ENCODE measurements at regions not wholly inside any gene's neighbourhood (a gene's known extent, or its start where the extent isn't known, plus 50 kb on each side); places are given as distances from the start of the nearest gene placed in this dataset.

DNA sequence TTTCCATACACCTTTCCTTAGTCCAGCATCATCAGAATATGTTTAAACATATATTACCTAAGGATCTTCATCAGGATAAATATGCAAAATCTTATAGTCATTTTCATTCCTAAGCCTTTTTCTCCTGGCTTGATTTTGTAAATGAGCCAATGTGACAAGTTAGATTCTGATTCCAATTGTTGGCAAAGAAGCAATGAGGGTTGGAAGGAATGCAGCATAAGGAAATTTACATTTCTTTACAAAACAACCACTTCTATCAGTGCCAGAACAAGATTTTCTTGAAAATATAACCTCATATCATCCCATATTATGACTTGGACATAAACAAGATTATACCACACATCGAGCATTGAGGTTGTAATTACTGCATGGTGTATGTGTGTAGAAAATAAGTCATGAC lies 508.1 kb downstream of the TRAM1L1 start:
- TF ChIP-seq RAD21 (CRISPR knock-in tag; IDR thresholded peaks at IDR 0.05) (no peak), TRIM24 (CRISPR knock-in tag; IDR thresholded peaks at IDR 0.05) (no peak), EZH2 (conservative IDR thresholded peaks at IDR 0.05; ENCODE audit: low read depth, low read length) (no peak), ZNF331 (CRISPR knock-in tag; IDR thresholded peaks at IDR 0.05) (no peak), ZFX (CRISPR knock-in tag; IDR thresholded peaks at IDR 0.05; ENCODE audit: low read depth) (no peak), SOX5 (CRISPR knock-in tag; IDR thresholded peaks at IDR 0.05; ENCODE audit: borderline replicate concordance) (no peak), HDAC6 (IDR thresholded peaks at IDR 0.05; ENCODE audit: low read depth, low read length) (no peak)
- TF ChIP-seq, protein P1, sequence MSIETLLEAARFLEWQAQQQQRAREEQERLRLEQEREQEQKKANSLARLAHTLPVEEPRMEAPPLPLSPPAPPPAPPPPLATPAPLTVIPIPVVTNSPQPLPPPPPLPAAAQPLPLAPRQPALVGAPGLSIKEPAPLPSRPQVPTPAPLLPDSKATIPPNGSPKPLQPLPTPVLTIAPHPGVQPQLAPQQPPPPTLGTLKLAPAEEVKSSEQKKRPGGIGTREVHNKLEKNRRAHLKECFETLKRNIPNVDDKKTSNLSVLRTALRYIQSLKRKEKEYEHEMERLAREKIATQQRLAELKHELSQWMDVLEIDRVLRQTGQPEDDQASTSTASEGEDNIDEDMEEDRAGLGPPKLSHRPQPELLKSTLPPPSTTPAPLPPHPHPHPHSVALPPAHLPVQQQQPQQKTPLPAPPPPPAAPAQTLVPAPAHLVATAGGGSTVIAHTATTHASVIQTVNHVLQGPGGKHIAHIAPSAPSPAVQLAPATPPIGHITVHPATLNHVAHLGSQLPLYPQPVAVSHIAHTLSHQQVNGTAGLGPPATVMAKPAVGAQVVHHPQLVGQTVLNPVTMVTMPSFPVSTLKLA (IDR thresholded peaks at IDR 0.05), result no peak

Data from HepG2 (cell line).